ENCODE measurements at regions not wholly inside any gene's neighbourhood (a gene's known extent, or its start where the extent isn't known, plus 50 kb on each side); places are given as distances from the start of the nearest gene placed in this dataset.

DNA sequence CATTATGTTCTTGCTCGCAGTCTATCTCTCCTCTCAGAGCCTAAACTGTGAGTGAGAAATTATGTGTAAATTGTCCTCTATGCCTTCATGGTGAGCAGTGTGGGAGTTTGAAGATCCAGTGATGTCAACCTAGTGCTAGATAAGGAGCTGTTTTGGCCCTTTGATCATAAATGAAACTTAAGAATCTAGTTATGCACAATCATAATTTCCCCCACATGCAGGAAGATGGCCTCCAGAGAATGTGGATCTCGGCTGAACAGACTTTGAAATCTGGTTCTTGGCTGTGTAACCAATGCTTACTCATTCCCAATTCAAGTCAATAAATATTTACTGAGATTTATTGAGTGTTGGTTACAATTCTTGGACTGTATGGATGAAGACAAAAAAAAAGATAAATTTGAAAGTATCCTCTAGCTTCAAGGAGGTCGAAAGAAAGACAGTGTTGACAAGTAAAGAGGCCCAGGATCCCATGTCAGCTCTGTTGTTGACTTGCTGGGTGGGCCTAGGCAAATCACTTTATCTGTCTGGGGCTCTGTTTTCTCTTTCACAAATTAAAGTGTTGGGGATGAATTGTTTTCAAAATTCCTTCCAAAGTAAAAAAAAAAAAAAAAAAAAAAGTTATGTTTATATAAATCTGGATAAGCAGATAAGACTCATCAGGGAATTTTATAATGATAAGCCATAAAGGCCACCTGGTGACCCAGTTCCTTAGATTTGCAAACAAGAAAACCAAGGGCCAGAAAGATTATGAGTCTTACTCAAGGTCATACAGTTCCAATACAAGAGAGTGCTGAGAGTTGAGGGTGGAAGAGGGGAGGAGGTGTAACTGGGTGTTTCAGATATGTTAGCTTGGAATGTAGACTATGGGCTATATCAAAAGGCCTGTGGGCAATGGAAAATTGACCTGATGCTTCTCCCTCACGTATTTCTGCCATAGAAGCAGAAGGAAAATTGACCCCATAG is 969.9 kb downstream of the KCNMA1 start:
- TF ChIP-seq, protein P1, sequence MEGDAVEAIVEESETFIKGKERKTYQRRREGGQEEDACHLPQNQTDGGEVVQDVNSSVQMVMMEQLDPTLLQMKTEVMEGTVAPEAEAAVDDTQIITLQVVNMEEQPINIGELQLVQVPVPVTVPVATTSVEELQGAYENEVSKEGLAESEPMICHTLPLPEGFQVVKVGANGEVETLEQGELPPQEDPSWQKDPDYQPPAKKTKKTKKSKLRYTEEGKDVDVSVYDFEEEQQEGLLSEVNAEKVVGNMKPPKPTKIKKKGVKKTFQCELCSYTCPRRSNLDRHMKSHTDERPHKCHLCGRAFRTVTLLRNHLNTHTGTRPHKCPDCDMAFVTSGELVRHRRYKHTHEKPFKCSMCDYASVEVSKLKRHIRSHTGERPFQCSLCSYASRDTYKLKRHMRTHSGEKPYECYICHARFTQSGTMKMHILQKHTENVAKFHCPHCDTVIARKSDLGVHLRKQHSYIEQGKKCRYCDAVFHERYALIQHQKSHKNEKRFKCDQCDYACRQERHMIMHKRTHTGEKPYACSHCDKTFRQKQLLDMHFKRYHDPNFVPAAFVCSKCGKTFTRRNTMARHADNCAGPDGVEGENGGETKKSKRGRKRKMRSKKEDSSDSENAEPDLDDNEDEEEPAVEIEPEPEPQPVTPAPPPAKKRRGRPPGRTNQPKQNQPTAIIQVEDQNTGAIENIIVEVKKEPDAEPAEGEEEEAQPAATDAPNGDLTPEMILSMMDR (IDR thresholded peaks at IDR 0.05; ENCODE audit: low read length), result no peak
- TF ChIP-seq EZH2 (IDR thresholded peaks at IDR 0.05; ENCODE audit: borderline replicate concordance, low read length), result no peak
